Fibroblast of mammary gland (primary cell): ENCODE measurements at regions not wholly inside any gene's neighbourhood (a gene's known extent, or its start where the extent isn't known, plus 50 kb on each side); places are given as distances from the start of the nearest gene placed in this dataset.

Experiments used
- DNase-seq: peaks from one replicate; pipeline ENCODE4 v3.0.0-alpha.2; 2010; ENCODE audit warnings: low read depth
- H3K4me3 ChIP-seq: 2 replicates; pipeline ENCODE4 v1.5.1; 2011; ENCODE audit warnings: low read depth, mild to moderate bottlenecking, low read length, moderate library complexity; ENCODE audit not compliant: control insufficient read depth
- TF ChIP-seq, protein P1 (sequence below): conservative IDR thresholded peaks from 2 replicates; pipeline ENCODE4 v1.5.1; 2011; ENCODE audit warnings: low read depth, low read length, inconsistent platforms; ENCODE audit not compliant: control insufficient read depth, insufficient read depth

DNA sequence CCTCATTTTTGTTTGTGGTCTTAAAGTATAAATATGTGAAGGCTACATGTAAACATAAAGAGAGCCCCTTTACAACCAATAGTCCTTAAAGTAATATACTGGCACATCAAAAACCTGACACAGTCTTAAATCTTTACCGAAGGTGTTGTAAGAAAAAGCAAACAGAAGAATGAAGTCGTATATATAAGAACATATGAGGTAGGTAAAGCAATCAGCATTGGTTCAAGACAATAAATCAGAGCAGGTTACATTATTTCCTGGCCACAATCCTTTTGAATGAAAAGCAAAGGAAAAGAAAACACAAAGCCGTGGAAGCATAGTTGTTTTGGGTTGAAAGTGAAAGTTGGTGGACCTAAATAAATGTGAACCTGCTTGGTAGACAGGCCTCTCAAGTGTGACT, 183.7 kb upstream of the STXBP6 start:
- DNase-seq, result no peak
- TF ChIP-seq, protein P1, sequence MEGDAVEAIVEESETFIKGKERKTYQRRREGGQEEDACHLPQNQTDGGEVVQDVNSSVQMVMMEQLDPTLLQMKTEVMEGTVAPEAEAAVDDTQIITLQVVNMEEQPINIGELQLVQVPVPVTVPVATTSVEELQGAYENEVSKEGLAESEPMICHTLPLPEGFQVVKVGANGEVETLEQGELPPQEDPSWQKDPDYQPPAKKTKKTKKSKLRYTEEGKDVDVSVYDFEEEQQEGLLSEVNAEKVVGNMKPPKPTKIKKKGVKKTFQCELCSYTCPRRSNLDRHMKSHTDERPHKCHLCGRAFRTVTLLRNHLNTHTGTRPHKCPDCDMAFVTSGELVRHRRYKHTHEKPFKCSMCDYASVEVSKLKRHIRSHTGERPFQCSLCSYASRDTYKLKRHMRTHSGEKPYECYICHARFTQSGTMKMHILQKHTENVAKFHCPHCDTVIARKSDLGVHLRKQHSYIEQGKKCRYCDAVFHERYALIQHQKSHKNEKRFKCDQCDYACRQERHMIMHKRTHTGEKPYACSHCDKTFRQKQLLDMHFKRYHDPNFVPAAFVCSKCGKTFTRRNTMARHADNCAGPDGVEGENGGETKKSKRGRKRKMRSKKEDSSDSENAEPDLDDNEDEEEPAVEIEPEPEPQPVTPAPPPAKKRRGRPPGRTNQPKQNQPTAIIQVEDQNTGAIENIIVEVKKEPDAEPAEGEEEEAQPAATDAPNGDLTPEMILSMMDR, result no peak
- no peak overlapping the region for H3K4me3 ChIP-seq

DNA sequence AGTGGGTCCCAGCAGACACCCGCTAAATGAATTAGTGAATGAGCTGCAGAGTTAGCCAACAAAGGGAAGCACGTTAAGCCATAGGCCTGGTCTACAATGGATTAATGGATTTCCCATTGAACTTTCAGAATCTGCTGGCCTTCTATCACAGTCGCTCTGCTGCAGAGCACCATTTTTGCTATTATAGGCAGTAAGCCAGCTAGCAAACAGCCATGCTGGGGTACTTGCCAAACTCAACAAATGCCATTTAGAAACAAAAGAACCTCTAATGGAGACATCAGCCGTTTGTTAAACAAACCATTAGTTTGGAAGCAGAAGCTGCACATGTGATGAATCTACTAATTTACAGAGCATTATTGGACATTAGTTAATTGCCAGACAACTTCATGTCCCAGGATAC, 181.1 kb upstream of the STXBP6 start:
- DNase-seq, result no peak

DNA sequence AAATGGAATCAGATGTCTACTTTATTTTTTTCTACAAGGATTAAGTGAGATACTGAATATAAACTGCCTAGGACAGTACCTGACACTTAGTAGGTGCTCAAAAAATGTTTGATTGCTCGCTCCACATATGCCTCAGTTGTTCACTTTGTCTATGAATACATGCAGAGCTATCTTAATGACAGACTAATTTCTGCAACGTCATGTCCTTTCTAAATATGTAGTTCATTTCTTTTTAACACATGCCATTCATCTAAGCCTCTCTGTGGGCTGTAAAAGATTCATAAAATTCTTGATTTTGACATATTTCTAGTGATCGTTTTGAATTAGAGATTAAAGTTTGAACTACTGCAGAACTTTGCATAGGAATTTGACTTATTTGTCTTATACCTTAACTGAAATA, 176.3 kb upstream of the STXBP6 start:
- H3K4me3 ChIP-seq, result no peak overlapping the region
- DNase-seq, result no peak
- TF ChIP-seq, protein P1, result no peak

More for the DNA sequence above, 181.1 kb upstream of the STXBP6 start:
- no peak overlapping the region for H3K4me3 ChIP-seq
- TF ChIP-seq, protein P1, result no peak

DNA sequence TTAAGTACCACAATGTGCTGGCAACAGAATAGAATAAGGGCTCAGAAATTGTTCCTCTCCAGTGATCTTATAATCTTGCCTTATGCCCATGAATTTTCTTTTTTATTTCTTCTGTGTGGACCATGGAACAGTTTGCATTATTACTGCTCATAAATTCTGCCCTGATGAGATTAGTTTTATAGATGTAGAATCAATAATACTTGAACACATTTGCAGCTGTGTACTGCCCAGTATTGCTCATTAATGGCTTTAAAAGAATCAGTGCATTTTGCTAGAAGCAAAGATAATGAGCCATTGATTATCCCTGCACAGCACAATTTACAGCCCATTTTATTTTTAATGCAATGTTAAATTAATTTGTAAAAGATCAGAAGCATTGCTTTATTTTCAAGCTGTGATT, 172.3 kb upstream of the STXBP6 start:
- no peak for DNase-seq
- TF ChIP-seq, protein P1, result no peak
- H3K4me3 ChIP-seq, result no peak overlapping the region

DNA sequence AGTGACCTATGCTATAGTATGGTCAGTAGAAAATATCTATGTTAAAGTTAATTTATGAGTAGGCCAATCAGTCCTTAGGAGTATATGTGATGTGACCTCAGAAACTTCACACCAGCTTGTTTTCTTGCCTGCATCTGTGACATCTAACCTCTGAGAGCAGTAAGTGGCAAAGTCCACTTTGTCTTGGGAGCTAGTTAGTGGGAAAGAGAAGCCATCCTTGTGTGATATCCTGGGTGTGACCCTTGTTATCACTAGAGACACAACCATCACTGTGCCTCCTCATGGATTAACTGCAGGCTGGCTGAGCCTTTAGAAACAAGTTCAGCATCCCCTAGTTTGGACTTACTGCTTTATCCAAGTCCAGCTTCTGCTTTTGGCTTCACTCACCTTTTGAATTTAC, 170.6 kb upstream of the STXBP6 start:
- no peak overlapping the region for H3K4me3 ChIP-seq
- no peak for DNase-seq
- TF ChIP-seq, protein P1, result no peak

DNA sequence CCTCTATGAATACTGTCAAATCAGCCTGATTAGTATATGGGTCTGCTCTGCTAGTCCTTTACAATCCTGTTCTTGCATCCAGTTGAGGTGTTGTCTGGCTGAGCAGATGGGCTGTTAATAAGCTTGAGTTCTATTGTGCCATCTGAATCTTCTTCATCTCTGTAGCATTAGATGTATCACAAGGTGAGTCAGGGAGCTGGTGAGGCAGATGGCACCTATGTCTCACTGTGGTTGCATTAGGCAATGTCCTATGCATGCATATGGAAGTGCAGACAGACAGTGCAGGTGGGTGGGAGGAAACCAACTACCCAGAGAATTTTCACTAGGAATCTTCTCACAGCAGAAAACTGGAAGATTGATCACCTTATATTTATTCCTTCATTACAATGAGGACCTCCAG, 165.7 kb upstream of the STXBP6 start:
- H3K4me3 ChIP-seq, result no peak overlapping the region
- DNase-seq, result no peak
- TF ChIP-seq, protein P1, result no peak

DNA sequence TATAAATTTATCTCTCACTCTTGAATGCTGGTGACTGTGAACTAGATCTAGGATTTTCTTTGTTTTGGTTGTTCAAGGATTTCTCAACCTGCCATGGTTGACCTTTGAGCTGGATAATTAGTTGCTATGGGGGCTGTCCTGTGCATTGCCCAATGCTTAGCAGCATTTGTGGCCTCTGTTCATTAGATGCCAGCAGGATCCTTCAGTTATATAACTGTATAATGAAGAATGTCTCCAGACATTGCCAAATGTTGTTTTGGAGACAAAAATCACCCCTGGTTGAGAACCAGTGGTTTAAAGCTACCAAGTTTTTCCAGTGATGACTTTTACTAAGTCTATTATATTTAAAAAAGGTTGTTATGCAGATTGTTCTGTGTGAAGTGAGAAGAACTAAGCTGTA, 147.9 kb upstream of the STXBP6 start:
- TF ChIP-seq, protein P1, result no peak
- no peak for DNase-seq

More for the DNA sequence above, 147.9 kb upstream of the STXBP6 start:
- no peak overlapping the region for H3K4me3 ChIP-seq
